GM20431 (cell line): ENCODE measurements at regions not wholly inside any gene's neighbourhood (a gene's known extent, or its start where the extent isn't known, plus 50 kb on each side); places are given as distances from the start of the nearest gene placed in this dataset.
"Not testable (repeated sequence)": the region's sequence is repeated elsewhere in the genome, so short reads cannot be mapped to it uniquely, and the experiment has no call there.

Experiments
- in situ Hi-C: fragments of 300-500 bp; cut with MseI, MboI; formaldehyde crosslinking; loops from one replicate; pipeline ENCODE4 v1.15.0; 2020; ENCODE audit warnings: low sequenced_read_pairs; ENCODE audit not compliant: unreplicated experiment

- in situ Hi-C loops: no loop called here
These were observed 368.9 kb upstream of the SULF2 start for GRCh38 chr20:48154040-48154765.

DNA sequence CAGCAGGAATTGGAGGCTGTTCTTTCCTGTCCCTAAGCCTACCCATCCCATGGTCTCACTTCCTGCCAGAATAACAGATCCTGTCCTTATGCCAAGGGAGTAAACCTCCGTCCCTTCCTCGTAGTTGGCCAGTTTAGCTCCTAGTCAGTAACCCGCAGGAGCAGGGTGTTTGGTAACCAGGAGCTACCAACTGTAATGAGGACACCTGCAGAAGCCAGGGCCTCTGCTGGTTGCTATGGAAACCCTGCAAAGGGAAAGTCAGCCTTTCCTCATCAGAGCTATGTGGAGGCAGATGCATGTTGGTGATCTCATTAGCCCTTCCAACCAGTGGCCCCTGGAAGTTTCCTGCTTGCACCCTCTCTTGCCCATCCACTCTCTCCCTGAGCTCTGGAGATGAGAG is 368.2 kb upstream of the SULF2 start:
- in situ Hi-C loops: no loop called here

DNA sequence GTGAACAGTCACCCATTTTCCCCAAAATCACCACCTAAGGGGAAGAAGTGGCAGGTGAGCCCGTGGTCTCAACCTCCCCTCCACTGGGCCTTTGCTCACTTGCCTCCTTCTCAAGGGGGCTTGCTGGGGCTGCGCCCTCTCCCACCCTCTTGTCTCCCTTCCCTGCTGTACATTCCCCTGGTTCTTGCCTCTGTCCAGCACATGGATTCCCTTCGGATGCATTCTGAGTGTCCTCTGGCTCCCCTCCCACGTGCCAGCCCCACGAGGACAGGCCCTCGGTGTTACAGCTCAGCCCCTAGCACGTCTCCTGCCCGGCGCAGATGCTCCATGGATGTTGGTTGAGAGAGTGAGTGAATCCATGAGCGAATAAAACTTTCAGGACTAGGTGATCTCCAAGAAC is 367.8 kb upstream of the SULF2 start:
- in situ Hi-C loops: no loop called here

DNA sequence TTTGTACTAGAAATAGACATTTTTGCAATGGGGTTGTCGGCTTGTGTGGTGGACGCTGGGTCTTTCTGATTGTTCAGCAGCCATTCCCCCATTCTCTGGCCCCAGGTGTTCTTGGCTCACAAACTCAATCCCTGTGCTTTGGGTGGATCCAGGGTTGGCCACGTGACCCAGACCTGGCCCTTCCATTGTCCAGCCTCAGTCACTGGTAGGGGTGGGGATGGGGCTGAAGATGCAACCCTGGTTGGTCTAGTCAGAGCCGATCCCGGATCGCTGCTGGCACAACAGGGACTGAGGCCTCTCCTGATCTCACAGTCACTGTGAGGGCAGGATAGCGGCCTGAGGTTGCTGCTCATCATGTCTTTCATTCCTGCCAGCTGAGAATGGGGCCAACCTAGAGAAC is 365.3 kb upstream of the SULF2 start:
- in situ Hi-C loops: no loop called here

- in situ Hi-C loops: no loop called here
These were observed 364.6 kb upstream of the SULF2 start for GRCh38 chr20:48149902-48150301.

- in situ Hi-C loops: no loop called here
These were observed 363.8 kb upstream of the SULF2 start for GRCh38 chr20:48148916-48149672.

GRCh38 chr20:48148020-48148419 is 362.7 kb upstream of the SULF2 start:
- in situ Hi-C loops: no loop called here

DNA sequence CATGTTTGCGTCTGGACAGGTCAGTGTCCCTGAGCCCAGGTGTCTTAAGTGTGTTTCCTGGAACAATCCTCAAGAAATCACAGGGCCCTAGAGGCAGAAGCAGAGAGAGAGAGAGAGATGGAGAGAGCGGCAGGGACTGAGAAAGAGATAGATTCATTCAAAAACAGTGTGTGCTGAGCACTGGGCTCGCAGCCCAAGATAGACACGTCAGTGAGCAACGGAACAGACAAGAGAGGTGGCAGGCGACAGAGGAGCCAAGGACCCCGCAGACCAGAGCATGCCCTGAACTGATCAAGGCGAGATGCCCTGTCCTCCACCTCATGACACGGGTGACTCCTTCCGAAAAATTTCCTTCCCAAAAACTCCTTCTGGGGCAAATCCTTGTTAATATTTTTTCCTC is 362.0 kb upstream of the SULF2 start:
- in situ Hi-C loops: no loop called here

- in situ Hi-C loops: no loop called here
These were observed 361.6 kb upstream of the SULF2 start for GRCh38 chr20:48146877-48147276.

DNA sequence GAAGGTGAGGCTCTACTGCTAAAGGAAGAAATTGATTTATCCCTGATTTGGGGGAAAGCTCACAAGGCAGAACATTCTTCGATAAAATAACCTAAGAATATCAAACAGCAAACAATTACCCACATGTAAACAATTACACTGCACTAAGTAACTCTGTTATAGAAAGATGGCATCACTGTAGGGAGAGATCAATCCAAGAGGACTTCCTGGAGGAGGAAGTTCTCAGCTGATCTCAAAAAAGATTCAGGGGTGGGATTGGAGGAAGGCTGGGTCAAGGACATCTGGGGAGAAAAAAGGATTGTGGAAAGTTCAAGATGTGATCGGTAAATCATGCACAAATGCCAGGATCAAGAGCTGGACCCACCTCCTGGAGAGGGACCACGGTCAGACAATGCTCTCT is 361.0 kb upstream of the SULF2 start:
- in situ Hi-C loops: no loop called here

DNA sequence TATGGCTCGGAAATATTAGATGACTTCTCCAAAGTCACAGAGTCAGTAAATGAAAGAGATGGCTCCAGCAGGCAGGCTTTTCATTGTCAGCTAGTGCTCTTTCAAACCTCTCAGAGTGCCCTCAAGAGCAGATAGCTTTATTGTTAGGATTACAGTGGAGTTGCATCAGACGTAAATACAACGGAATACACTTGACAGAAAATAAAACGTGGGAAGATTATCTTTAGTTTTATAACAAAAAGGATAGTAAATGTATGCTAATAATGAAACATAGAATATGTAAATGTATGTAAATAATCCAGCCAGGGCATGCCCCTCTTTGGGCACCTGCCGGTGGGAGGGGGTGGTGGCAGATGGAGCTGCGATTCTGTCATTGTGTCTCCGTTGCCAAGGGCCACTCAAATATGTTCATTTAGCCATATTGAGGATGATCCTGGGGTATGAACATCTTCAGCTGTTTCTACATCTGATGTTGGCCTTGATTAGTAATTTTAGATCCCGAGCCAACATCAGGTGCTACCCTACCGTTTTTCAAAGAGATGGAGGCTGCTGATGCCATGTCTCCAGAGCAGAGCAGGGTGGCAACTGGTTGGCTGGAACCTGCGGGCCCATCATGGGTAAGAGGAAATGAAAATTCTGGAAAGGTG is 358.3 kb upstream of the SULF2 start:
- in situ Hi-C loops: no loop called here

DNA sequence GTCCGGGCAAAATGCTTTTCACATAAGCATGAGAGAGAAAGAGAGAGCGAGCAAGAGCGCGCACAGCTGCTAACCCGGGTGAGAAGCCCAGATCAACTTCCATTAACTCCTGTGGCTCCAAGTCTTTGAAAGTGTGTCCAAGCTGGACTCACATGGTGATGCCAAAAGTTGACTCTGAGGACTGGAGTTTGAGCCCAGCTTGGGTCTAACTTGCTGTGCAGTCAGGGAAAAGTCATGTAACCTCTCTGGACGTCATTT is 357.2 kb upstream of the SULF2 start:
- in situ Hi-C loops: no loop called here

GRCh38 chr20:48141660-48142515 is 356.6 kb upstream of the SULF2 start:
- in situ Hi-C loops: no loop called here

GRCh38 chr20:48139262-48140041 is 354.2 kb upstream of the SULF2 start:
- in situ Hi-C loops: no loop called here

GRCh38 chr20:48132834-48133233 is 347.6 kb upstream of the SULF2 start:
- in situ Hi-C loops: no loop called here

DNA sequence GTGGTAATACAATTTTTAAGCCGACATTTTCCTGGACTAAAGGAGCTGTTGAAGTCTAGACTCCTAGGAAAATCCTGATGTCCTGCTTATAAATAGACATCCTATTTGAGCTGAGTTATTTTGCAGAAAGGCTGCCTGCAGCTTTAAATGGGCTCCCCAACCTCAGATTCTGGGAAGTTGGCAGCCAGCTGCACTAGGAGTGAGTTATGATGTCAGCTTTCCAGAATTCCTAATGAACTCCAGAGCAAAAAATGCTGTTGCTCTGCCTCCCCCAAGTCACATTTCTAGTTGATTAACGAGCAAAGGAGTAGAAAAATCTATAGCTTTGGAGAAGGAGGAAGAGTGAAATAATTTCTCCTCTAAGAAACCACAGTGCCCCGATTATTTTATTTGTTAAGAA is 346.3 kb upstream of the SULF2 start:
- in situ Hi-C loops: no loop called here

DNA sequence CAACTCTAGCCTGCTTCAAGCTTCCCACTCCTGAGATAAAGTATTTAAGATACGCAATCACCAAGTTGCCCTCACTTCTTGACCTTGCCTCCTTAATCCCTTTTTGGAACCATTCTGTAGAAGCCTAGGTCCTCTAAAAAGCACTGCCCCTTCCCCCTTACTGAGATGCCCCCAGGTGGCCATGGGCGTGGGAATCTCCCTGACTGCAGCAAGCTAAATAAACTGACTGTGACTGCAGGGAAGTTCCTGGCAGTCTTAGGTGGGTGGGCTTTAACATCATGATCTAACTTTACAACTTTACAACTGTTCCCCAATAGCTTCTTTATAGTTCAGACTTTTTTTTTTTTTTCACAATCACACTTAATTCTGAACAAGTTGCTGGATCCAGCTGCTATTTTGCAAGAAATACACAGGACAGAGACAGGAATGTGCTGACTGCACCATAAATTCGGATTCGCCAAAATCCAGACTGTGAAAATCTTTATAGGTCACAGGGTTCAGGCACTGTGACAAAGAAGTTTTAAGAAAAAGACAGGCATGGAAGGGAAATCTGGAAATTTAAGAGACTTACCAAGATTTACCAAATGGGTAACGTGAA is 344.2 kb upstream of the SULF2 start:
- in situ Hi-C loops: no loop called here

DNA sequence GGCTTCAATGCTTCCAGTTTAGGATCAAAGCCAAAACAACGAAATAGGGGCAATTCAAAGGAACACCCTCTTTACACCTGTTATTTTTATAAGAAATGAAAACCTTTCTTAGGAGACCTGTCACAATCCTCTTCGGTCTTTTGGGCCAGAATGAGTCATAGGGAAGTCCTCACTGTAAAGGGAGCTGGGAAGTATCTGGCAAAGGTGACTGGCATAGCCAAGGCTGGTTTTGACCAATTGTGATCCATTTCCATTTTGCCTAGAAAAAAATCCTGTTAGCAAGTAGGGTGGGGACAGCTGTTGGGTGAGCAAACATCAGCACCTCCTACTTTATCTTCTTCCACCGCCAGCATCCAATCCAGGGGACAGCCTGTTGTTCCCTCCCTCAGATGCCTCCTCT is 343.2 kb upstream of the SULF2 start:
- in situ Hi-C loops: no loop called here

DNA sequence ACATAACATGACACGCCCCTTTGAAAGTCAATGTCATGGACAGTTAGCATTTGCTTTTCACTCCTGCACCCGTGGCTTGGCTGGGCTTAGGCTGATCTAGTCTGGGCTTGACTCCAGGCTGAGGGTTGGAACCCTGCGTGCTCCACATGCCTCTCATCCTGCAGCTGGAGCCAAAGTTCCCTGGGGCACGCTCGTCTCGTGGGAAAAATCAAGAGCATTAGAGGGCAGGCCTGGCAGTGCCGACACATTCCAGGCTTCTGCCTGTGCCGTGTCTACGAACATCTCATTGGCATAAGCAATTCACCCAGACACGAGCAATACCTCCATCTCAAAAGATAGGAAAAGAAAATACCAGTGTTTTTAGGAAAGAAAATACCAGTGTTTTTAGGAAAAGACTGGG is 342.7 kb upstream of the SULF2 start:
- in situ Hi-C loops: not testable (repeated sequence)

- in situ Hi-C loops: not testable (repeated sequence)
These were observed 341.9 kb upstream of the SULF2 start for GRCh38 chr20:48127133-48127532.
